GM18511 (cell line): ENCODE measurements at regions not wholly inside any gene's neighbourhood (a gene's known extent, or its start where the extent isn't known, plus 50 kb on each side); places are given as distances from the start of the nearest gene placed in this dataset.
"Not testable (repeated sequence)": the region's sequence is repeated elsewhere in the genome, so short reads cannot be mapped to it uniquely, and the experiment has no call there.

Experiments
- ATAC-seq: cut with Tn5 transposase; IDR thresholded peaks from one replicate; pipeline ENCODE4 v1.9.1; 2021; ENCODE audit warnings: mild to moderate bottlenecking, moderate library complexity; ENCODE audit not compliant: unreplicated experiment

GRCh38 chr15:44848859-44849258 is 107.6 kb upstream of the TERB2 start:
- not testable (repeated sequence) for ATAC-seq

- ATAC-seq: not testable (repeated sequence)
Measured at GRCh38 chr15:44849701-44850403, 106.6 kb upstream of the TERB2 start.

- peak; percentile 75 for ATAC-seq
Measured at GRCh38 chr15:44853304-44853950, 103.1 kb upstream of the TERB2 start.

- ATAC-seq: not testable (repeated sequence)
Measured at GRCh38 chr15:44854696-44855095, 101.8 kb upstream of the TERB2 start.

GRCh38 chr15:44856284-44856683 is 100.2 kb upstream of the TERB2 start:
- ATAC-seq: not testable (repeated sequence)

- ATAC-seq: not testable (repeated sequence)
Measured at GRCh38 chr15:44857164-44857710, 99.2 kb upstream of the TERB2 start.

- not testable (repeated sequence) for ATAC-seq
Measured at GRCh38 chr15:44859088-44859487, 97.4 kb upstream of the TERB2 start.

- ATAC-seq: not testable (repeated sequence)
Measured at GRCh38 chr15:44860168-44860567, 96.3 kb upstream of the TERB2 start.

- ATAC-seq: no peak
Measured at GRCh38 chr15:44861439-44861910, 95.0 kb upstream of the TERB2 start.

GRCh38 chr15:44861917-44862316 is 94.6 kb upstream of the TERB2 start:
- no peak for ATAC-seq

GRCh38 chr15:44862866-44863265 is 93.6 kb upstream of the TERB2 start:
- ATAC-seq: not testable (repeated sequence)

- not testable (repeated sequence) for ATAC-seq
Measured at GRCh38 chr15:44868100-44868499, 88.4 kb upstream of the TERB2 start.

- ATAC-seq: not testable (repeated sequence)
Measured at GRCh38 chr15:44870125-44870524, 86.4 kb upstream of the TERB2 start.

GRCh38 chr15:44873103-44873502 is 83.4 kb upstream of the TERB2 start:
- no peak for ATAC-seq

- ATAC-seq: no peak
Measured at GRCh38 chr15:44879066-44879465, 77.4 kb upstream of the TERB2 start.

- ATAC-seq: peak; percentile 85
Measured at GRCh38 chr15:44882499-44882968, 74.0 kb upstream of the TERB2 start.

GRCh38 chr15:44883199-44883877 is 73.1 kb upstream of the TERB2 start:
- peak; percentile 33 for ATAC-seq

GRCh38 chr15:44898890-44899651 is 57.4 kb upstream of the TERB2 start:
- not testable (repeated sequence) for ATAC-seq

GRCh38 chr15:44899775-44900174 is 56.7 kb upstream of the TERB2 start:
- not testable (repeated sequence) for ATAC-seq

- not testable (repeated sequence) for ATAC-seq
Measured at GRCh38 chr15:44900796-44901195, 55.7 kb upstream of the TERB2 start.
